Kidney tubule cell (primary cell): ENCODE measurements at regions not wholly inside any gene's neighbourhood (a gene's known extent, or its start where the extent isn't known, plus 50 kb on each side); places are given as distances from the start of the nearest gene placed in this dataset.
A peak's percentile ranks its signal among the peaks of the same experiment; 100 is the strongest.
"Not testable (repeated sequence)": the region's sequence is repeated elsewhere in the genome, so short reads cannot be mapped to it uniquely, and the experiment has no call there.

Experiments used
- DNase-seq: peaks from one replicate; pipeline ENCODE4 v3.0.0-alpha.2; 2018; ENCODE audit warnings: low spot score

DNA sequence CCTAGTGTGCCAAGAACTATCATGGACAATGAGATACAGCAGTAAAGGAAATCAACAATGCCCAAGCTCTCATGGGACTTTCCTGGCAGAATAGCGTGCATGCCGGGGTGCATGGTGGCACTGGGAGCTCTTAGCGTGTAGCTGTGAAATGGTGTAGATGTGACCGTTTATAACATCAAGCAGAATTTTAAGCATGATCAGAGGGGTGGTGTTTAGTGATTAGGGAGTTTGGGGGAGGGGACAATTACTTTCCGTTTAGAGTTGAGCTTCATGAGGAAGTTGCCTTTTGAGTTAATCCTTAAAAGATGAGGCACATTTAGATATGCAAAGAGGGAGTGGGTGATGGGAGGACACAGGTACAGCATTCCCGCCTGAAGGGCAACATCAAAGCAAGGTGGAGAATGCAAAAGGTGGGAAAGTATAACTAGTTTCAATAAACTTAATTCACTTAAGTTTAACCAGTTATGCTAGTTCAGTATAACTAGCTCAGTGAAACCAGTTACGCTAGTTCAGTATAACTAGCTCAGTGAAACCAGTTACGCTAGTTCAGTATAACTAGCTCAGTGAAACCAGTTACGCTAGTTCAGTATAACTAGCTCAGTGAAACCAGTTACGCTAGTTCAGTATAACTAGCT is 661.6 kb downstream of the QKI start:
- DNase-seq, result no peak

DNA sequence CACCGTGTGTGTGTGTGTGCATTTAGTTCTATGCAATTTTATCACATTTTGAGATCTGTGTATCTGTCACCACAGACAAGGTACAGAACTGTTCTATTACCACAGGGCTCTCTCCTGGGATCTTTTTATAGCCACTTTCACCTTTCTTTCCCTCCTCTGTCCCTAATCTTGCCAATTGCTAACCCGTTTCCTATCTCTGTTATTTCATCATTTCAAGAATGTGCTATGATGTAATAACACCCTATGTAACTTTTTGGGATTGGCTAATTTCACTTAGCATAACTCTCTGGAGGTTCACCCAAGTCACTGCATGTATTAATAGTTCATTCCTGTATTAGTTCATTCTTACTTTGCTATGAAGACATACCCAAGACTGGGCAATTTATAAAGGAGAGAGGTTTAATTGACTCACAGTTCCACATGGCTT is 657.7 kb downstream of the QKI start:
- no peak for DNase-seq

GRCh38 chr6:164069350-164069990 is 655.0 kb downstream of the QKI start:
- peak; percentile 61 for DNase-seq

- DNase-seq, result no peak
Observed at GRCh38 chr6:164068527-164068926, 654.0 kb downstream of the QKI start.

- no peak for DNase-seq
Observed at GRCh38 chr6:164066766-164067165, 652.2 kb downstream of the QKI start.

DNA sequence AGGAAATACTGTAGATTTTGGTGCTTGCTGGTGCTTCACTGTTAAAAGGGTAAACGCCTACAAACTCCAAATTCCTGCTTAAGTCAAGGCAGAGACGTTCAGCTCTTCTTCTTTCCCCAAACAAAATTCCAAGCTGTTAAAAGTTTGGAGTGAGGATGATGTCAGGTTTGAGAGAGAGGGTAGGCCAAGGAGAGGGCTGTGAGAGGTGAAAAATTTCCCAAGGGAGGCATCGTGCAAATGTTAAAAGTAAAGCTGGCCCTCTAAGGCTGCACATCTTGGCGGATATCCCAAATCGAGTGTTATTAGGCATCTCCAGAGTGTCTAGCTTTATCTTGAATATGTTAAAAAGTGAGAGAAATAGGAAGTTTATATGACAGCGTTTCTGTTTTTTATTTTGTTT is 651.8 kb downstream of the QKI start:
- DNase-seq, result no peak

- DNase-seq, result no peak
Observed at GRCh38 chr6:164063346-164063745, 648.8 kb downstream of the QKI start.

- no peak for DNase-seq
Observed at GRCh38 chr6:164062872-164063271, 648.4 kb downstream of the QKI start.

DNA sequence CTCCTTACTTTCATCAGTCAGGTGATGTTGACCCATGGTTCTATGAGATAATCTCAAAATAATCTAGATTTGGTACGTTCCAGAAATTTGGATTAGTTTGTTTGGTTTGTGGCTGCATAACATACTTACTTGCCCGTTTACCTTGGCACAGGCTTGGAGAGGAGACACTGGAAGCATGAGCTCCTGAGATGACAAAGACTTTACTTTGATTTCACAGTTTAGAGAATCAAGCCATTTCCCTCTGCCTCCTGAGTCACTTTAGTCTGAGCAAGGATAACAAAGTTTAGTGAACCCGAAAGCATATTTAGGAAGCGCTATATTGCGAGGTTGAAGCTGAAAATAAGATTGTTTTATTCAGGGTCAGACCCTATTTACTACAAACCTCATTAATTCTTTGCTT is 643.4 kb downstream of the QKI start:
- no peak for DNase-seq

- DNase-seq, result peak; percentile 40
Observed at GRCh38 chr6:164051427-164051826, 636.9 kb downstream of the QKI start.

DNA sequence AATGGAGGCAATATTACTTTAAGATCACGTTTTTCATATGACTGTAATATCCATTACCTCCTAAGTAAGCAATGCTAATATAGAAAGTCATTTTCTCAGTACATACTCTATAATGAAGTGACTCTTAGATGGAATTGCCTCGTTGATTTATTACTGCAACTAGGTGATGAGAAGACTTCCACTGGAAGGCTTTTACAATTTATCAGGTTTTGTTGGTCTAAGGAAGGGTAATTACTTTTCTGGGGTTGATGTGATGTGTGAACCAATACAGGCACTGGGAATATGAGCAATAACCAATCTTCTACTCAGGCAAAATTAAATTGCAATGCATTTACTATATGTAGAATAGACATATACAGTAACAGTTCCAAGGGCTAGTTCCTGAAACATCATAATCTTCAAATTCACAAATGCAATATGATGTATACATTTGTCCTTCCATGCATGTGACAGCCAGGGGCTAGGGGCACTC is 635.0 kb downstream of the QKI start:
- DNase-seq, result no peak

GRCh38 chr6:164048840-164049516 is 634.5 kb downstream of the QKI start:
- peak; percentile 80 for DNase-seq

DNA sequence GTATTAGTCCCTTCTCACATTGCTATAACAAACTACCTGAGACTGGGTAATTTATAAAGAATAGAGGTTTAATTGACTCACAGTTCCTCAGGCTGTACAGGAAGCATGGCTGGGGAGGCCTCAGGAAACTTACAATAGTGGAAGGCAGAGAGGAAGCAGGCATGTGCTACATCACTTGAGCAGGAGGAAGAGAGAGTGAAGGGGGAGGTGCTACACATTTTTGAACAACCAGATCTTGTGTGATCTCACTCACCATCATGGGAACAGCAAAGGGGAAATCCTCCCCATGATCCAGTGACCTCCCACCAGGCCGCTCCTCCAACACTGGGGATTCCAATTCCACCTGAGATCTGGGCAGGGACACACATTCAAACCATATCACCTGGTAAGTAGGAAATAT is 630.6 kb downstream of the QKI start:
- DNase-seq, result peak; percentile 59

GRCh38 chr6:164043656-164044055 is 629.1 kb downstream of the QKI start:
- DNase-seq, result not testable (repeated sequence)

DNA sequence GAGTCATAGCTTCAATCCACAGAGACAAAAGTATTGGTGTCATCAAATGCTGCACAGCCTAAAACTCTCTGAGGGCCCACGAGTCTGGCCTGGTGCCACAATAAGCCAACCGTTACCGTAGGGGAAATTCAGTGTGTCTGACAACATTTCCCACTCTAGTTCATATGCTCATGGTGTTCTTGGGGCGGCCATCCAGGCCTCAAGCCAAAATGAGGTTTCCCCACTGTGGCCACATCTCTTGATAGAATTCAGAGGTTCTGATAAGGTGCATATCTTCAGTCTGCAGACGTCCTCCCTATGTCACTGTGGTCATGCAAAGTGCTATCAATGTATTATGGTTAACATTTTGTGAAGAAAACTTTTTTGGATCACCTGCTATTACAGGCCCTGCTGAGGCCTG is 627.7 kb downstream of the QKI start:
- DNase-seq, result no peak

GRCh38 chr6:164040994-164041393 is 626.5 kb downstream of the QKI start:
- DNase-seq, result no peak

- peak; percentile 74 for DNase-seq
Observed at GRCh38 chr6:164039954-164040375, 625.4 kb downstream of the QKI start.

GRCh38 chr6:164037171-164037870 is 622.8 kb downstream of the QKI start:
- no peak for DNase-seq

- peak; percentile 74 for DNase-seq
Observed at GRCh38 chr6:164035900-164036485, 621.5 kb downstream of the QKI start.

DNA sequence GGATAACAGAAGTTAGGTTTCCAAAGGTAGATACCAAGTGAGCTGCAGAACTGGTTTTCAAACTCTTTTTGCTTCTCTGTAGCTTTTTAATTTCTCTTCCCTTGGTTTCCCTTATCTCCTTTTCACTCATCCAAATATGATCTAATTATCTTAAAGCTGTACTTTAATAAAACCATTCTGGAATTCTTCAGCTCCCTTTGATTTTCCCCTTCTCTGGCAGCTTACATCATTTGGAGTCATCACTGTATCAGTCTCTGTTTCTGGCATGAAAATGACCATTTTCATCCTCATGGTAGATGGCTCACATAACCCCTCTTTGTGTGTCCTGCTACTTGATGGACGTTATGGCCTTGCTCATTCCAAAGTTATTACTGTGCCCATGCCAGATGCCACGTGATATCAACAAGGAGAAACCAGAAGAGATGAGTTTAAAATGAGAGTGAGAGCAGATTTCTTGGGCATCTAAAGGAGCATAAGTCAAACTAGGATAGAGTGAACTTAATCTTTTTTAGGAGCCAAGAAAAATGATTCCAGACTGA is 620.2 kb downstream of the QKI start:
- peak; percentile 40 for DNase-seq

GRCh38 chr6:164025180-164025579 is 610.7 kb downstream of the QKI start:
- DNase-seq, result no peak

- DNase-seq, result no peak
Observed at GRCh38 chr6:164023535-164023934, 609.0 kb downstream of the QKI start.
